GM19023 (cell line): ENCODE measurements at regions not wholly inside any gene's neighbourhood (a gene's known extent, or its start where the extent isn't known, plus 50 kb on each side); places are given as distances from the start of the nearest gene placed in this dataset.
"Not testable (repeated sequence)": the region's sequence is repeated elsewhere in the genome, so short reads cannot be mapped to it uniquely, and the experiment has no call there.

Source experiments
- ATAC-seq: cut with Tn5 transposase; IDR thresholded peaks from one replicate; pipeline ENCODE4 v1.9.1; 2021; ENCODE audit warnings: mild to moderate bottlenecking, moderate library complexity; ENCODE audit not compliant: unreplicated experiment

DNA sequence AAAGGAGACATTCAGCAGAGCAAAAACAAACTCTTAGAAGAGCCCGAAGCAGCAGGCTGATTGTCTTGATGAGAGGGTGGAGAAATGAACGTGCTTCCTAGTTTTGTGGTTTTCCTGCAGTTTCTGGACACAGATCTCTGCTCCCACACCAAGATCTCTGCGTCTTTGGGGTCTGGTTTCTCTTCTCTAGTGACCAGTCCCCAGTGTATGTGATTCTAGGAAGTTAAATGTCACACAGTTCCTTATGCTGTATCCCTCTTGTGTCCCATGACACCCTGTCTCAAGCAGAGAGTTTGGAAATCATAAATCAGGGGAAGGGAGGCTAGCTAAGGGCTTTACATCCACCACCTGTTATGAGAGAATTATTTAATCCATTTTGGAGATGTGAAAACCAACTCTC is 55.4 kb upstream of the KLF14 start:
- no peak for ATAC-seq

DNA sequence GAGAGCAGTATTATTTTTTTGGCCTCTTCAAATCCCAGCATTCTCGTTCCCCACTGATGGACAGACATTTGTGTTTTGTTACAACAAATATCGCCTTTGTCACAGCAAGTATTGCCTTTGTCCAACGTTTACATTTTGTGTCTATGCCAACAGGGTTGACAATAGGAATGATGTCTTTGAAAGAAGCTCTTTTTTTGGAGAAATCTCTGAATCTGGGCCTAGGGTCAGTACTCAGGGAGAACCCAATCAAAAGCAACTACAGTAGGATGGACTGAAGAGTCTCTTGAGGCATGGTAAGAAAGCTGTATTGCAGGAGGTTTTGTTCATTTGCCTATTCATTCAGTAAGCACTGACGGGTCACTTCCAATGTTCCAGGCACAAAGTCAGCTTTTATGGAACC is 57.7 kb upstream of the KLF14 start:
- ATAC-seq = no peak

DNA sequence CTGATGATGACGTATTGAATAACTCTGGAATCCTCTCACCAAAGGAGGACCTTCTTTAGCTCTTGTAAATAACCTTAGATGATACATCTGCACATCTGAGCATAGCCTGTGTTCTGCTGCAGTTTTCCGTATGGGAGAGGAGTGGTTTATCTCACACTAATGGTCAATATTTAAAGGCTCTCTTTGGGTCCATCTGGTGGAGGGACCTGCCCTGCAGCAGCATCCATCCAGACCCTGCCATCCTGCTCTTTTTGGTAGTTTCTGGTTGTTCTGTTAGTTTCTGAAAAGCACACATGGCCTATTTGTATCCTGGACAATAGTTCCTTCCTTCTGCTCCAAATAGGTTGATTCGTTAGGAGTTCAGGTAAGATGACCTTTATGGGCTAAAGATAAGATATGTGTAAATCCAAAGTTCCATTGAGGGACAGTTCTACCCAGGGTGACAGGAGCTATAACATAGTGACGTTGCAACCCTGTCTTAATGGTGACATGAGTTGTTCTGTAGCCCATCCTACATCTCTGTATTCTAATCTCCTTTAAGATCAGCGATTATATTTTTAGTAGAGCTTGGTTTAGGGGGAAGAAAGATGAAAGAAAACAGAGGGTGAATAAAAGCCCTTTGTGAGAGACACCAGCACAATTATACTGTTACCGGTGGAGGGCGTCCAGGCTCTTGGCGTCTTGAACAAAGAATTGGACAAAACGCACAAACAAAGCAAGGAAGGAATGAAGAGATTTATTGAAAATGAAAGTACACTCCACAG is 60.0 kb upstream of the KLF14 start:
- ATAC-seq = no peak

DNA sequence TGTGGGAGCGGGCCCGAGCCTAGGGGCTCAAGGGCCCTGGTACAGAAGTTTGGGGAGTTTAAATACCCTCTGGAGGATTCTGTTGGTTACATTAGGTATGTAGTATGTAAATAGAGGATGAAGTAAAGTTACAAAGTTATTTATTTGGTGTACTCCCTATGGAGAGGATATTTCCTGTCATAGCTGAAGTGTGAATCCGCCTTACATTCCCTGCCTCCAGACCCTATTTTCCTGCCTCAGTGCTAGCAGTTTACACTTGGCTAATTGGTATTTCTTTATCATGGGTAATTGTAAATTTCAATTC is 60.6 kb upstream of the KLF14 start:
- ATAC-seq = no peak

DNA sequence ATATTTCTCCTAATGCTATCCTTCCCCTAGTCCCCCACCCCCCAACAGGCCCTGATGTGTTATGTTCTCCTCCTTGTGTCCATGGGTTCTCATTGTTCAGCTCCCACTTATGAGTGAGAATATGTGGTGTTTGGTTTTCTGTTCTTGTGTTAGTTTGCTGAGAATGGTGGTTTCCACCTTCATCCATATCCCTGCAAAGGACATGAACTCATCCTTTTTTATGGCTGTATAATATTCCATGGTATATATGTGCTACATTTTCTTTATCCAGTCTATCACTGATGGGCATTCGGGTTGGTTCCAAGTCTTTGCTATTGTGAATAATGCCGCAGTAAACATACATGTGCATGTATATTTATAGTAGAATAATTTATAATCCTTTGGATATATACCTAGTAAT is 62.4 kb upstream of the KLF14 start:
- ATAC-seq = not testable (repeated sequence)

DNA sequence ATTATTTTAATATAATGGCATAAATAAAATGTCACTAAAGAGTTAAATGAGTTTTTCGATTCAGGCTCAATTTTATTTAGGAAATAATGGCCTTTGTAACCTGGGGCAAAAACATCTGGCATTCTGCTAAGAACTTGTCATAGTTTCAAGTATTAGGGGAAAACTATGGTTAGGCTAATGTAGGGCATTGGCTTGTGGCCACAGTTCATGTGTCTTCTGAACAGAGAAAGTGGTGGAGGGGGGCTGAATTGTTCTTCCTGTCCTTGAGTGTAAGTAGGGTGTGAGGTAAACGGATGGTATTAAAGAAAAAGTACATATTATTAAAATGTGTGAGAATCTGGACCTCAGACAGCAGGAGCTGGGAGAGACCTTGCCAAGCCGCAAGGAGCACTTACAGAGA is 69.1 kb upstream of the KLF14 start:
- no peak for ATAC-seq

DNA sequence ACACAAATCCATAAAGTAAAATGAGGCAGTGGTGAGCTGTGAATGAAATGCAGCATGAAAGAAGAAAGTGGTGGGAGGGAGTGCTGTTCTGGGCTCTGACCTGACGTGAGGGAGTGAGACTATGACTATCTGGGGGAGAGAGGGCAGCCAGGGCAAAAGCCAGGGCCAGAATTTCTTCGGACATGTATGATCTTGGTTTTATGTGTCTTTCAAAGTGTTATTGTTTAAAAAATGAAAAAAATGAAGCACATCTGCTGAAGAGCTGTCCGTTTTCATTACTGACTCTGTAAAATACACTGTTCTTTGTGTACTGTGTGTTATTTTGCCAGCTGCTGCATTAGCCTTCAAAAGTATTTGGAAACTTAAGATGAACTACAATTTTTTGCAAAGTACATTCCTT is 70.2 kb upstream of the KLF14 start:
- no peak for ATAC-seq

DNA sequence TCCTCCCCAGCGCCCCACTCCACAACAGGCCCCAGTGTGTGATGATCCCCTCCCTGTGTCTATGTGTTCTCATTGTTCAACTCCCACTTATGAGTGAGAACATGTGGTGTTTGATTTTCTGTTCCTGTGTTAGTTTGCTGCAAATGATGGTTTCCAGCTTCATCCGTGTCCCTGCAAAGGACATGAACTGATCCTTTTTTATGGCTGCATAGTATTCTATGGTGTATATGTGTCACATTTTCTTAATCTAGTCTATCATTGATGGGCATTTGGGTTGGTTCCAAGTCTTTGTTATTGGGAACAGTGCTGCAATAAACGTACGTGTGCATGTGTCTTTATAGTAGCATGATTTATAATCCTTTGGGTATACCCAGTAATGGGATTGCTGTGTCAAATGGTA is 78.8 kb upstream of the KLF14 start:
- ATAC-seq = not testable (repeated sequence)

DNA sequence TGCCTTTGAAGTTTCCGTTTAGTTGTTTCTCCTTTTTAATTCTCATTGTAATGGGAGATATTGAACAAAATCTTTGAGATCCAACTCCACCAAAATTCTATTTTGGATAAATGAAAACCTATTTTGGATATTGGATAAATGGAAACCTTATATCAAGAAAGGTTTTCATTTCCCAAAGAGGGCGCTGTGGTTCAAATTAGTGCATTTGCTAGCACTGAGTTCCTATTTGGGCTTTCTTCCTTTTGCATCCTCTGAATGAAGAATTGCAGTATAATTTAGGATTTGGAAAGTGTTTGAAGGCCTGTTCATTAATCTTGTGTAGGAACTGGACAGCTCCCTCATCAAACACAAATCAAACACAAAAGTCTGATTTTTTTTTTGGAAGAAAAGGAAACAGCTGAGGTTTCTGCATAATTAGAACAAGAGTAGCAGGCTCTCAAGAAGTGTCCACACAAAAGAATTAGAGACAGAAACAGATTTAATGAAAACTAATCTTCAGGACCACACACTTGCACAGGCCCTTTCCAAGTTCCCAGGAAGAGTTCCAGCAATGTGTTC is 80.8 kb upstream of the KLF14 start:
- no peak for ATAC-seq

DNA sequence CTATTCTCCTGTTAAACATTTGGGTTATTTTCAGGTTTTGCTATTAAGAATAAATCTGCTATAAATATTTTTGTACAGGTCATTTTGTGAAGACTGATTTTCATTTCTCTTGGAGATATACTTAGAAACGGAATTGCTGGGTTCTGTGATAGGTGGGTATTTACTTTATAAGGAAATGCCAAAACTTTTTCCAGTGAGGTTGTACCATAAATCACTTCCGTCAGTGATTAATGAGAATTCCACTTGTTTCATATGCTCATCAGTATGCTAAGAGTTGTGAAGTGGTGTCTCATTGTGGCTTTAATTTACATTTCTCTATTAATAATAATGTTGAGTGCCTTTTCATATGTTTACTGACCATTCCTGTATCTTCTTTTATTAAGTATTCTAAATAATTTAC is 84.0 kb upstream of the KLF14 start:
- ATAC-seq = no peak

DNA sequence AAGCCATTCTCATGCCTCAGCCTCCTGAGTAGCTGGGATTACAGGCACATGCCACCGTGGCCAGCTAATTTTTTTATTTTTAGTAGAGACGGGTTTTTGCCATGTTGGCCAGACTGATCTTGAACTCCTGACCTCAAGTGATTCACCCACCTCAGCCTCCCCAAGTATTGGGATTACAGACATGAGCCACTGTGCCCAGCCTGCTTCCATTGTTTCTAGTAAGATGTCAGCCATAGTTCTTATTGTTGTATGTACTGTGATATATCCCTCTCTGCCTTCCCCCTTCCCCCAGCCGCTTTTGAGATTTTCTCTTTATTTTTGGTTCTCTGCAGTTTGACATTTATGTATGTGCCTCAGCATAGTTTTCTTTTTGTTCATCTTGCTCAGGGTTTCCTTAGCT is 87.9 kb upstream of the KLF14 start:
- no peak for ATAC-seq

DNA sequence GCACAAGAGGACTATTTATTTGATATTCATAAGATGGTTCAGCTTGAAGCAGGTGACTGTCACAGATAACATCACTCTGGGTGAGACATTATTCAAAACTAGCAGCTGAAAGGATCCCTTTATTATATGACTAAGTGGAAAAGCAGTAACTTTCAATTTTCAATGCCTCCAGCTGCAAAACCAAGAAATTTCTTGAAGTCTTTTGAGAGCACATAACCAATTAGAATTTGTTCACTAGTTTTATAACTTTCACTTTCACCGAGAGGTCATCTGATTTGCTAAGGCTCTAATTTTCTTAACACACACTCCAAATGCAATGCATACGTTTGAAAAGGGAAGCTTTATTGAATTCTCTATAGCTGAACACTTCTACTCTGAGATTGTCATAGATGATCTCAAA is 88.6 kb upstream of the KLF14 start:
- ATAC-seq = no peak

DNA sequence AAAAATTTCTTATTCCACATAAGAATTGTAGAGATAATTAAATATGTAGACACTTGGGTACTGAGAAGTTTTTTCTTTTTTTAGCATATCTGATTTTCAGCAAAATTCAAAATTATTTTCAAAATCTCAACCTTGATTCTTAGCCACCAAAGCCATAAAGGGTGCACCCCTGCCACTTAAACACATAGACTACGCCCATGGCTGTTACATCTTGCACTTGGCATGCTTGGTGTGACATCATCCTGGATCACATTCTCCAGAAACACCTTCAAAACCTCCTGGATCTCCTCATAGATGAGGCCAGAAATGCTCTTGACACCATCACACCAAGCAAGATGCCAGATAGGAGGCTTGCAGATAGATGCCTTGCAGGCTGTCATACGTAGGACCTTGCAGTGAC is 89.1 kb upstream of the KLF14 start:
- no peak for ATAC-seq

DNA sequence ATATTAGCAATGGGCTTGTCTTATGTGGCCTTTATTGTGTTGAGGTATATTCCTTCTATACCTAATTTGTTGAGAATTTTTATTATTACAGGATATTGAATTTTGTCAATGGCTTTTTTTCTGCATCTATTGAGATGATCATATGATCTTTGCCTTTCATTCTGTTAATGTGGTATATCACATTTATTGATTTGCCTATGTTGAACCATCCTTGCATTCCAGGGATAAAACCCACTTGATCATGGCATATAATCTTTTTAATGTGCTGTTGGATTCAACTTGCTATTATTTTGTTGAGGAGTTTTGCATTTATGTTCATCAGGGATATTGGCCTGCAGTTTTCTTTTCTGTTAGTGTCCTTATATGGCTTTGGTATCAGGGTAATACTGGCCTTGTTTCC is 91.8 kb upstream of the KLF14 start:
- no peak for ATAC-seq

DNA sequence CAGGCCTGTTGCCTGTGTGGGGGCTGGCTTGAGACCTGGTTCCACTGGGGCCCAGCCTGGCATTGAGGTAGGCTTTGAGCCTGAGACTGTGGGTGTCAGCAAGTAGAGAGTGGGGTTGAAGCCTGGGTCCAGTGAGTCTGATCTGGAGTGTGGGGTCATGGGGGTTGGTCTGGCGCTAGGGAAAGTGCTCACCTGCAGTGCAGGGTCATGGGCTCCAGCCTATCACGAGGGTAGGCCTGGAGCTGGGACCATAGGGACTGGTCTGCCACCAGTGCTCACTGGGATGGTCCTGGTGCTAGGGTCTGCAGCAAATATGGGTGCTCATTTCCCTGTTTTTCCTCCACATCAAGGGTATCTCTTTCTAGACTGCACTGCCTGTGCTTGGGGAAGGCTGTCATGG is 95.4 kb upstream of the KLF14 start:
- no peak for ATAC-seq

DNA sequence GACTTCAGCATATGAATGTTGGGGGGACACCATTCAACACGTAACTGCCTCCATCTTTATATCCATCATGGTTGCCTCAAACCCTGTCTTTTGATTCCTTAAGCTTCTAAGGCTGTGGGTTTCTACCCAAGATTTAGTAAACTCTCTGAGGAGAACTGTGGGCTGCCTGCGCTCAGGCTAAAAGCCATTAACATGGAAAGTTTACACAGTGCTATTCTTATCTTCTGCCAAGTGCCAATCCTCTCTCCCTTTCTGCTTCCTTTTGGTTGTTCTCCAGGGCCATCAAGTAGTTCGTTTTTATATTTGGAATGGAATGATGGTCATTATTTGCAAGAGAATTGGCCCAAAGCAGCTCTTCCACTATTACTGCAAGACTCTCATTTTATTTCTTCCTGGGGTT is 97.3 kb upstream of the KLF14 start:
- ATAC-seq = no peak

DNA sequence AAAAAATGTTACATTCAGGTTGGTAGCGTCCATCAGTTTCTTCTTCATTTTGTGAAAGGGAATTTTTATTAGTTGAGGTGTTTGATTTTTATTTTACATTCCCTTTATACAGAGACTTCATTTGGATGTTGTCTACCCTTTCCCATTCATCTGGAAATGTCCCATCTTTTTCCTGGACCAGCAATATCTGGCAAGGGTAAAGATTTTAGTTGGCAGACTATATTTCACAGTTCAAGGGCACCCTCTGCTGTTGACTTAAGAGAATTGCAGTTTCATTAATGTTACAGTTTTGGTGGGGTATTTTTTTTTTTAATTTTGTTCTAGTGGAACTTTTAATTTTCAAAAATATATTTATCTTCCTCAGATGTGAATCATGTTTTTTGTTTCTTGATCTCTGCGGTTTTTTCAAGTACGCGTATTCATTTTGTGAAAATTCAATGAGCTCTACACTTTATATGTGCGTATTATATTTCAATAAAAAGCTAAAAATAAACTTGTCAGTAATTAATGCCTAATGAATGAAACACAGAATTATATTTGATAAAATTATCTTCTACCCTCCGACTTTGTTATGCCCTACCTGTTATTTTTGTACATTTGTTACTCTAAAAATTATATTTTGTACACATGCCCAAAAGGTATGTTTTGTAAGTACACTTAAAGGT is 97.9 kb upstream of the KLF14 start:
- no peak for ATAC-seq

DNA sequence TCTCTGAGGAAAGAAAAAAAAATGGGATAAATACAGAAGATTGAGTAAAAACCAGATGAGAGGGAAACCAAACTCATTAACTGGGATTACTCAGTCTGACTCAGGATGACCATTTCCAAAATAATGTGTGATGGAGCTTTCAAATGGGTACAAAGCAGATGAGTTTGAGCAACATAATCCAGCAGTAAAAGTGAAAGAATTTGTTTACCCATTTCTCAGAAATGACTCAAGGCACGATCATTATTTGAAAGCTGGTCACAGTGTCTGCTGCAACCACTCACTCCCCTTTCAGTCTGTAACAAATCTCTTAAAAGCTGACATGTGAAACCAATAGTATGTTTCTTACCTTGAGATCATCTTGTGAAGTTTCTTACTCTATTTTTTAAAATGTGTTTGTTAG is 104.7 kb upstream of the KLF14 start:
- no peak for ATAC-seq

DNA sequence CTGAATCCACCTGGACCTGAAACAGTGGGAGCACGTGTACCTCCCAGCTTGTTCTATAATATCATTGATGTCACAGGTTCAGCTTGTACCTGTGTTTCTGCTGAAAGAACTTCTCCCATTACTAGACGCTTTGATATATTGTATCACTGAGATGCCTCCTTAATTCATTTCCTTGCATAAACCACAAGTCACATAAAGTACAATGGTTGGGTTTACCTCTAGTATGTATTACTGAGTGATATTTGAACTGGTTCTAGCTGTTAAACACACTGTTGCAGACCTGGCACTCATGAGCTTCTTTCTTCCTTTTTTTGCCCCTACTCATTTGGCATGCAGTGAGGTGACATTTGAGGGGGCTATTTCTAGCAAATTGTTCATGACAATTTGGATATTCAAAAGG is 106.6 kb upstream of the KLF14 start:
- ATAC-seq = no peak

DNA sequence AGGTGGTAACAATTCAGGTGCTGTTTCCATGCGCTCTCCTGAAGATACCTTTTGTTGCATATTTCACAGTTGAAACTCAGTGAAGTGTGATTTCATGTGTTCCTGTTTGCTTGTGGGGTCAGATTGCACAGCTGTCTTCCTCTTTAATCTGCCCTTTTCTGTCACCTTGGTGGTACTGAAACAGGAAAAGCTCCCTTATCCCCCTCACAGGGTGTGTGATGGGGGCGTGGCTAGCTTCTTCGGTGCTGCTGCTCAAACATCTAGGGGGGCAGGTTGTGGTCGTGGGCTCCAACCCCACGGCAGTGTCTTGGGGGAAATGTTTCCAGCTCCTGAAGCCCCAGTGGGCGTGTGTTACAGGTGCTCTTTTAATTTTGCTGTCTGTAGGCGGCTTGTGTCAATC is 107.4 kb upstream of the KLF14 start:
- ATAC-seq = no peak

DNA sequence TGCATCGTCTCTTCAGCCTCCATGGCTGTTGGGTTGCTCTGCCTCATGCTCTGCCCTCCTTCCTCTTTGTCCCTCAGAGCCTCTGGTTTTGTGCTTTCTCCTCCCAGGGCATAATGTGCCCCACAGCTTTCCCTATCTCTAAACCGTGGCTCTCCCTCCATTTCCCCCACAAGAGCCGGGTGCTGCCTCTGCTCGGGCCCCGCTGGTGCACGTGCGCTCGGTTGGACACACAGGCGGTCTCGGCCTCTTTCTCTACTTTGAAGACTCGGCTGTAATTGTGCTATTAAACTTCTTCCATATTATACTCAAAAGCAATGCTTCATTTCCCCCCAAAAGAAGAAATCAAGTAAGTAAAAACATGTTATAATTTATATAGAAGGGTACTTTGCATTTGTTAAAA is 109.7 kb upstream of the KLF14 start:
- ATAC-seq = no peak

DNA sequence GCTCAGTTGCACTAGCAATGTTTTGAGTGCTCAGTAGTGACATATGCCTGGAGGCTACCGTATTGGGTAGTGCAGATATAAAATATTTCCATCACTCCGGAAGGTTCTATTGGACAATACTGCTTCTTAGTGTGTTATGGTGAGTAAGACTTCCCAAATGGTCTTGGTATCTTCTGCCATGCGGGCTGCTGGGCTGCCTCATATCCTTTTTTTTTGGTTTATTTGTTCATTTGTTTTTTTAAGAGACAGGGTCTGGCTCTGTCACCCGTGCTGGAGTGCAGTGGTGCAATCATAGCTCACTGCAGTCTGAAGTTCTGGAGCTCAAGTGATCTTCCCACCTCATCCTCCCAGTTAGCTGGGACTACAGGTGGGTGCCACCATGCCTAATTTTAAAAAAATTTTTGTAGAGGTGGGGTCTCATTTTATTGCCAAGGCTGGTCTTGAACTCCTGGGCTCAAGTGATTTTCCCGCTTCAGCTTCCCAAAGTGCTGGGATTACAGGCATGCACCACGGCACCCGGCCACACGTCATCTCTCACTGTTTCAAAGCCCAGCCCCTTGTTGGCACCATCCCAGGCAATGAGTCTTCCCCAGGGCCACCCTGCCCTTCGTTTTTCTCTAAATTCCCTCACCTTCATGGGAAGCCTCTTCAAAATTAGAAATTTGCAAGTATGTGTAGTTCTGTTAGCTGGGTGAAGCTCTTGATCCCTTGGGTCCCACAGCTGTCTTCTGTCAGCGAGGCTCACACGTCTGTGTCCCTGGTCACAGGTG is 111.0 kb upstream of the KLF14 start:
- ATAC-seq = no peak
